ENCODE measurements at regions not wholly inside any gene's neighbourhood (a gene's known extent, or its start where the extent isn't known, plus 50 kb on each side); places are given as distances from the start of the nearest gene placed in this dataset.
"Not testable (repeated sequence)": the region's sequence is repeated elsewhere in the genome, so short reads cannot be mapped to it uniquely, and the experiment has no call there.

GRCh38 chrX:45506149-45506730, 305.6 kb upstream of the DIPK2B start:
- Mint-ChIP-seq H3K9me3 (no peaks in the 10 kb centered on the region), H3K4me1 (peaks cover 6% of the 10 kb centered on the region), H3K27ac (peak overlapping the region; percentile 80), H3K27me3 (no peaks in the 10 kb centered on the region), H3K36me3 (ENCODE audit: low read depth) (no peaks in the 10 kb centered on the region), H3K4me3 (no peak overlapping the region)
- DNase-seq: no peak
- intact Hi-C loops (cut with micrococcal nuclease): loop anchor here (5.0 to 10.0 kb wide), 2 partner anchors 181 to 206 kb away; no protein-coding TSS in a partner anchor

- Mint-ChIP-seq H3K27me3 (no peaks in the 10 kb centered on the region), H3K4me1 (peaks cover 6% of the 10 kb centered on the region), H3K9me3 (no peaks in the 10 kb centered on the region), H3K36me3 (ENCODE audit: low read depth) (no peaks in the 10 kb centered on the region), H3K4me3 (no peak overlapping the region), H3K27ac (peak overlapping the region; percentile 71)
- DNase-seq: no peak
- intact Hi-C loops (cut with micrococcal nuclease): loop anchor here (5.0 to 10.0 kb wide), 2 partner anchors 180 to 207 kb away; no protein-coding TSS in a partner anchor
Measured at GRCh38 chrX:45505214-45505613, 304.5 kb upstream of the DIPK2B start.

GRCh38 chrX:45503787-45504362, 303.2 kb upstream of the DIPK2B start:
- H3K27me3 Mint-ChIP-seq; DNase-seq; H3K36me3 Mint-ChIP-seq (ENCODE audit: low read depth); H3K4me3 Mint-ChIP-seq; H3K9me3 Mint-ChIP-seq; H3K27ac Mint-ChIP-seq; H3K4me1 Mint-ChIP-seq: not testable (repeated sequence)
- intact Hi-C loops (cut with micrococcal nuclease): loop anchor here (10.0 kb wide), 1 partner anchor 179 kb away; no protein-coding TSS in a partner anchor

DNA sequence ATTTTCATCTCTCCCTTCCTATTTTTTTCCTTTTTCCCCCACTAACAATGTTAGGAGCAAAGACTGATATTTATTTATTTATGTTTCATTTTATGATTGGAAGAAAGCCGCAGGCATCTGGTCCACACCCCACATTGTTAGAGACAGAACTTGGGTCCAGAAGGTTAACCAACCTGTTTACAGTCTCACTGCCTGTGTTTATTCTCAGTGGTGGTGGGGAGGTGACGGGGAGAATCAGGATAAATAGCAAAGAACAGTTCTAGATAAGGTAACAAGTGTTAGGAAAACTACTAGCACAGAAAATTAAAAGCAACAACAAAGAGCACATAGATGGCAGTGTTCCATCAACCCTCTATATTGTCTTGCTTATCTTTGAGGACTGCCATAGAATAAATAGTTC, 301.7 kb upstream of the DIPK2B start:
- H3K9me3 Mint-ChIP-seq: peaks cover 3% of the 10 kb centered on the region
- DNase-seq: no peak
- H3K36me3 Mint-ChIP-seq (ENCODE audit: low read depth): no peaks in the 10 kb centered on the region
- no peak overlapping the region for H3K27ac Mint-ChIP-seq
- intact Hi-C loops (cut with micrococcal nuclease): loop anchor here (10.0 kb wide), 1 partner anchor 178 kb away; no protein-coding TSS in a partner anchor
- H3K4me1 Mint-ChIP-seq: peaks cover 6% of the 10 kb centered on the region
- no peak overlapping the region for H3K4me3 Mint-ChIP-seq
- H3K27me3 Mint-ChIP-seq: no peaks in the 10 kb centered on the region

- no peaks in the 10 kb centered on the region for H3K27me3 Mint-ChIP-seq
- H3K36me3 Mint-ChIP-seq (ENCODE audit: low read depth): no peaks in the 10 kb centered on the region
- peaks cover 3% of the 10 kb centered on the region for H3K9me3 Mint-ChIP-seq
- intact Hi-C loops (cut with micrococcal nuclease): no loop called here
- no peak overlapping the region for H3K4me3 Mint-ChIP-seq
- no peaks in the 10 kb centered on the region for H3K4me1 Mint-ChIP-seq
- no peak overlapping the region for H3K27ac Mint-ChIP-seq
- DNase-seq: no peak
Measured at GRCh38 chrX:45497290-45497689, 296.6 kb upstream of the DIPK2B start.

DNA sequence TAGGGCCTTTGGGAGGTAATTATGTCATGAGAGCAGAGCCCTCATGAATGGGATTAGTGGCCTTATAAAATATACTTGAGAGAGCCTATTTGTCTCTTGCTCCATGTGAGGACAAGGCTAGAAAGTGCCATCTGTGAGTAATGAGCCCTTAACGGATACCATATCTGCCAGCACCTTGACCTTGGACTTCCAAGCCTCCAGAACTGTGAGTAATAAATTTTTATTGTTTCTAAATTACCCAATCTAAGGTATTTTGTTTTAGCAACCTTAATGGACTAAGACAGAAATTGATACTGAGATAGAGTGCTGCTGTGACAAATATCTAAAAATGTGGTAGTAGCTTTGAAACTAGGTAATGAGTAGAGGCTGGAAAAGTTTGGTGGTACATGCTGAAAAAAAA, 285.0 kb upstream of the DIPK2B start:
- Mint-ChIP-seq H3K4me3 (no peak overlapping the region), H3K27ac (no peak overlapping the region), H3K27me3 (no peaks in the 10 kb centered on the region), H3K36me3 (ENCODE audit: low read depth) (no peaks in the 10 kb centered on the region), H3K4me1 (no peaks in the 10 kb centered on the region), H3K9me3 (peaks cover 4% of the 10 kb centered on the region)
- intact Hi-C loops (cut with micrococcal nuclease): no loop called here
- DNase-seq: no peak

DNA sequence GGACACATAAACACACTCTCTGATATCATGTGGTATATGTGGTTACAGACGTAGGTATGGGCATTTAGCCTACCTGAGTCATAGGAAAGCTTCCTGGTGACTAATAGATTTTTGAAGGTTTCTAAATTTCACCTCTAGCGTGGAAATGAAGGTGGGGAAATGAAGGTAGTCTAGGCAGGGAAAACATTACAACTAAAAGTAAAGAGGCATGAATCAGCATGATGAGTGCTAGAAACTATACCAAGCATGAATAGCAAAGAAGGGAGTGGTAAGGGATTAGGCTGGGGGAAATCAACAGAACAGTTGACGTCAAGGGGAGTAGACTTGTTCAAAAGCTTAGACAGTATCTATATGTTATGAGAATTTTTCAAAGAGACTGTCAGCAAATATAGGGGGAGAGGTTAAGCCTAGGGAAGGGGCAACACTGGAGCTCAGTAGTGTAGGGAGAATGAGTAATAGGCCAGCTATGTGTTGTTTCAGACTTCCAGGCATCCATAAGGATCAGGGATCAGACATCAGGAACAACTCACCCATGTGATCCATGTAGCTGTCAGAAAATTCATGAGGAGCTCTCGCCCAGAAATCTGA, 279.3 kb upstream of the DIPK2B start:
- DNase-seq: no peak
- Mint-ChIP-seq H3K9me3 (peaks cover 4% of the 10 kb centered on the region), H3K27ac (no peak overlapping the region), H3K27me3 (no peaks in the 10 kb centered on the region), H3K4me3 (no peak overlapping the region), H3K4me1 (peaks cover 6% of the 10 kb centered on the region), H3K36me3 (ENCODE audit: low read depth) (no peaks in the 10 kb centered on the region)
- intact Hi-C loops (cut with micrococcal nuclease): no loop called here

DNA sequence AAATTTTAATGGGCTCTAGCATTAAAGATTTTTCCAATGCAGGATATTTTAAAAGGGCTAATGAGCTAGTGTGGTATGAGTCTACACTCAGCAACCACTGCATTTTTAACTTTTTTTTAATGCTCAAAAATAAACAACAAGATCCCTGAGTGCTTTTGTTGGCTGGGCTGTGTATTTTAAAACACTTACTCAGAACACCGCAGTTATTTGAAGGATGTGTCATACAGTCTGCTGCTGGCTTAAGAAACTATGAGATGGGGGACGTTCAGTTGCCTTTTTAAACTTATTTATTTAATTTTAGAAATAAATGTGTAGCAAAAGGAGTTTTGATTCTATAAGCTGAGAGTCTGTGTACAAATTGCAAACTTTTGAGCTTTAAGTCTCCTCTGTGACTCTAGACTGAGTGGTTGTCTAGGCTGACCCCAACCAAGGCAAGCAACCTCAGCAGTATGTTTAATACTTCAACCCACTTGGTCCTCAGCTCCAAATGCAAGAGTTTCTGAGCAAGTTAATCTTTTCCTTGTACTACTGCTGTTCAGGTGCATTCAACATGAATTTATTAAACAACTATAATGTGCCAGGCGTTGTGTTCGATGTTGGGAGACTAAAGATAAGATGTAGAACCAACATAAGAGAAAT, 278.6 kb upstream of the DIPK2B start:
- intact Hi-C loops (cut with micrococcal nuclease): no loop called here
- Mint-ChIP-seq H3K36me3 (ENCODE audit: low read depth) (no peaks in the 10 kb centered on the region), H3K9me3 (peaks cover 4% of the 10 kb centered on the region), H3K4me3 (no peak overlapping the region), H3K4me1 (peaks cover 6% of the 10 kb centered on the region), H3K27me3 (no peaks in the 10 kb centered on the region), H3K27ac (no peak overlapping the region)
- DNase-seq: no peak

DNA sequence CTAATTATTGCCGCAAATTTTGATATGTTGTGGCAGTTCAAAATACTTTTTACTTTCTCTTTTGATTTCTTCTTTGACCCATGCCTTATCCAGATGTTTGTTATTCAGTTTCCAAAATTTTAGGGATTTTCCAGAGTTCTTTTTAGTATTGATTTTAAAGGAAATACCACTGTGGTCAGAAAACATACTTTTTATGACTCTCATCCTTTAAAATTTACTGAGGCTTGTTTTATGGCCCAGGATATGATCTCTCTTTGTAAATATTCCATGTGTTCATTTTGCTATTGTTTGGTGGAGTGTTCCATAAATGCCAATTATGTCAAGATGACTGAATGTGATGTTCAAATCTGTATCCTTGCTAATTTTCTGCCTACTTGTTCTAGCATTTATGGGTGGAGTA, 272.3 kb upstream of the DIPK2B start:
- H3K27me3 Mint-ChIP-seq: no peaks in the 10 kb centered on the region
- peaks cover 8% of the 10 kb centered on the region for H3K9me3 Mint-ChIP-seq

GRCh38 chrX:45467537-45467936, 266.9 kb upstream of the DIPK2B start:
- H3K4me1 Mint-ChIP-seq; intact Hi-C loops (cut with micrococcal nuclease); H3K4me3 Mint-ChIP-seq; H3K27ac Mint-ChIP-seq; H3K9me3 Mint-ChIP-seq; H3K36me3 Mint-ChIP-seq (ENCODE audit: low read depth); DNase-seq; H3K27me3 Mint-ChIP-seq: not testable (repeated sequence)

More for the DNA sequence above, 272.3 kb upstream of the DIPK2B start:
- H3K4me3 Mint-ChIP-seq: no peak overlapping the region
- intact Hi-C loops (cut with micrococcal nuclease): no loop called here
- H3K36me3 Mint-ChIP-seq (ENCODE audit: low read depth): no peaks in the 10 kb centered on the region
- no peaks in the 10 kb centered on the region for H3K4me1 Mint-ChIP-seq
- no peak overlapping the region for H3K27ac Mint-ChIP-seq
- DNase-seq: no peak

DNA sequence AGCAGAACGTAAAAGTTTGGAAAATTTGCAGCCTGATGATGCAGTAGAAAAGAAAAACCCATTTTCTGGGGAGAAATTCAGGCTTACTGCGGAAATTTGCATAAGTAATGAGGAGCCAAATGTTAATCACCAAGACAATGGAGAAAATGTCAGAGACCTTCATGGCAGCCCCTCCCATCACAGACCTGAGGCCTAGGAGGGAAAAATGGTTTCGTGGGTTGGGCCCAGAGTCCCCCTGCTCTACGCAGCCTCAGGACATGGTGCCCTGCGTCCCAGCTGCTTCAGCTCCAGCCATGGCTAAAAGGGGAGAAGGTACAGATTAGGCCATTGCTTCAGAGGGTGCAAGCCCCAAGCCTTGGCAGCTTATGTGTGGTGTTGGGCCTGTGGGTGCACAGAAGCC, 255.1 kb upstream of the DIPK2B start:
- H3K4me3 Mint-ChIP-seq; H3K36me3 Mint-ChIP-seq (ENCODE audit: low read depth); H3K9me3 Mint-ChIP-seq; H3K4me1 Mint-ChIP-seq; H3K27ac Mint-ChIP-seq; DNase-seq; intact Hi-C loops (cut with micrococcal nuclease); H3K27me3 Mint-ChIP-seq: not testable (repeated sequence)

DNA sequence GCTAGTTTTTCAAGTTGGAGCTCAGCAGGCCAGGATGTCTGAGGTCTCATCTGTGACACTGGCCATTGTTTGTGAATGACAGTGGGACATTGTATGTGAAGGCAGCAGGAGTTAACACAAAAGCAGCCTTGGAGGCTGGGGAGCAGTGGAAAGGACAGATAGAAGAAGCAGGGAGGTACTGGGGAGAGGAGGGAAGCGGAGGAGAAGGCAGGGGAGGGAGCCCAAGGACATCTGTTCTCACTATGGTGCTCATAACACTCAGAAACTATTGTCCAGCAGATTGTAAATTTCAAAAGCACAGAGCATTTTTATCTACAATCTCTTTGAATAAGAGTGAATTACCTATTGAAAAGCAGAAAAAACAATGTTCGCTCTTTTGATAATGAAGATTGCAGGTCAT, 253.6 kb upstream of the DIPK2B start:
- no peak overlapping the region for H3K4me3 Mint-ChIP-seq
- no peaks in the 10 kb centered on the region for H3K9me3 Mint-ChIP-seq
- H3K27me3 Mint-ChIP-seq: no peaks in the 10 kb centered on the region
- intact Hi-C loops (cut with micrococcal nuclease): no loop called here
- no peaks in the 10 kb centered on the region for H3K36me3 Mint-ChIP-seq (ENCODE audit: low read depth)
- DNase-seq: no peak
- no peaks in the 10 kb centered on the region for H3K4me1 Mint-ChIP-seq
- H3K27ac Mint-ChIP-seq: no peak overlapping the region

- no peak for DNase-seq
- Mint-ChIP-seq H3K4me3 (no peak overlapping the region), H3K27me3 (no peaks in the 10 kb centered on the region), H3K9me3 (no peaks in the 10 kb centered on the region), H3K4me1 (peaks cover 4% of the 10 kb centered on the region), H3K36me3 (ENCODE audit: low read depth) (no peaks in the 10 kb centered on the region), H3K27ac (no peak overlapping the region)
- intact Hi-C loops (cut with micrococcal nuclease): no loop called here
Measured at GRCh38 chrX:45449982-45450381, 249.3 kb upstream of the DIPK2B start.

DNA sequence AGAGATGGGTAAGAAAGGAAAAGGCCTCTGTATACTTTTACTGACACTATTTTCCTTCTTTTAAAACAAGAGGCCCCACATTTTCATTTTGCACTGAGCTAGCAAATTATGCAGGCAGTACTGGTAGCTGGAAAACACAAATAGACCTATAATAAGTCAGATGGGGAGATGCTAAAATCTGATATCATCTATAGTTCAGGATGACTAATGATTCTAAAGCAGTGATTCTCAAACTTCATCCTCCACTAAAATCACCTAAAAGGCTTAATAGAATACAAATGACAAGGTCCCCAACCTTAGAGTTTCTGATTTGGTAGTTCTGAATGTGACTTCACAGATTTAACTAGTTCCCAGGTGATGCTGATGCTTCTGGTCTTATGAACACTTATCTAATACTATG, 247.3 kb upstream of the DIPK2B start:
- H3K4me3 Mint-ChIP-seq: no peak overlapping the region
- no peaks in the 10 kb centered on the region for H3K9me3 Mint-ChIP-seq
- H3K27ac Mint-ChIP-seq: no peak overlapping the region
- intact Hi-C loops (cut with micrococcal nuclease): no loop called here
- no peaks in the 10 kb centered on the region for H3K36me3 Mint-ChIP-seq (ENCODE audit: low read depth)
- H3K27me3 Mint-ChIP-seq: no peaks in the 10 kb centered on the region
- DNase-seq: no peak
- peaks cover 4% of the 10 kb centered on the region for H3K4me1 Mint-ChIP-seq
